Right atrium auricular region (tissue), 2 donors: ENCODE measurements at regions not wholly inside any gene's neighbourhood (a gene's known extent, or its start where the extent isn't known, plus 50 kb on each side); places are given as distances from the start of the nearest gene placed in this dataset.

Source experiments
- DNase-seq: peaks from one replicate; pipeline ENCODE4 v3.0.0-alpha.2; 2019; ENCODE audit warnings: low spot score
- H3K27ac ChIP-seq, 2 donors: fragments of 200-600 bp; sonication (generic); 1 replicate in 1 of 2; 2 replicates in 1 of 2; pipeline ENCODE4 v1.5.1; 2016 to 2019
- H3K27me3 ChIP-seq, 2 donors: fragments of 200-600 bp; sonication (generic); one replicate each; pipeline versions ENCODE4 v1.5.1 to v1.6.0; 2017 to 2019
- H3K36me3 ChIP-seq: fragments of 200-600 bp; sonication (generic); one replicate; pipeline ENCODE4 v1.5.1; 2016
- H3K4me1 ChIP-seq, 2 donors: fragments of 200-600 bp; sonication (generic); one replicate each; pipeline versions ENCODE4 v1.5.1 to v1.6.0; 2017 to 2019
- H3K4me3 ChIP-seq, 2 donors: fragments of 200-600 bp; sonication (generic); 1 replicate in 1 of 2; 2 replicates in 1 of 2; pipeline ENCODE4 v1.5.1; 2017 to 2019; ENCODE audit warnings: mild to moderate bottlenecking in 1 of 2, moderate library complexity in 1 of 2
- H3K9me3 ChIP-seq, 2 donors: fragments of 200-600 bp; sonication (generic); one replicate each; pipeline ENCODE4 v1.5.1; 2019
- CTCF ChIP-seq, 2 donors: fragments of 200-600 bp; sonication (generic); IDR thresholded peaks; one replicate each; pipeline ENCODE4 v1.5.1; 2019; ENCODE audit warnings: antibody characterized with exemption in 2 of 2

GRCh38 chr2:139380051-139380450 is 599.9 kb upstream of the NXPH2 start:
- H3K27me3 ChIP-seq = no peaks in the 10 kb centered on the region
- DNase-seq = no peak
- no peak for TF ChIP-seq CTCF (IDR thresholded peaks at IDR 0.05)
- no peaks in the 10 kb centered on the region for H3K9me3 ChIP-seq
- H3K27ac ChIP-seq = no peak overlapping the region
- H3K36me3 ChIP-seq = no peaks in the 10 kb centered on the region
- no peaks in the 10 kb centered on the region for H3K4me1 ChIP-seq
- no peak overlapping the region for H3K4me3 ChIP-seq

GRCh38 chr2:139378373-139378772 is 598.2 kb upstream of the NXPH2 start:
- no peaks in the 10 kb centered on the region for H3K4me1 ChIP-seq
- no peak overlapping the region for H3K27ac ChIP-seq
- H3K9me3 ChIP-seq = no peaks in the 10 kb centered on the region
- no peak for TF ChIP-seq CTCF (IDR thresholded peaks at IDR 0.05)
- H3K4me3 ChIP-seq = no peak overlapping the region
- DNase-seq = no peak
- no peaks in the 10 kb centered on the region for H3K27me3 ChIP-seq
- H3K36me3 ChIP-seq = no peaks in the 10 kb centered on the region

- Histone ChIP-seq H3K4me3 (no peak overlapping the region), H3K4me1 (no peaks in the 10 kb centered on the region), H3K36me3 (no peaks in the 10 kb centered on the region), H3K27me3 (no peaks in the 10 kb centered on the region), H3K9me3 (no peaks in the 10 kb centered on the region), H3K27ac (no peak overlapping the region)
- no peak for TF ChIP-seq CTCF (IDR thresholded peaks at IDR 0.05)
- no peak for DNase-seq
These were observed 594.2 kb upstream of the NXPH2 start for GRCh38 chr2:139374296-139374850.

- H3K36me3 ChIP-seq = no peaks in the 10 kb centered on the region
- H3K4me1 ChIP-seq = no peaks in the 10 kb centered on the region
- H3K4me3 ChIP-seq = no peak overlapping the region
- no peaks in the 10 kb centered on the region for H3K27me3 ChIP-seq
- no peak for DNase-seq
- H3K9me3 ChIP-seq = no peaks in the 10 kb centered on the region
- no peak for TF ChIP-seq CTCF (IDR thresholded peaks at IDR 0.05)
- no peak overlapping the region for H3K27ac ChIP-seq
These were observed 589.5 kb upstream of the NXPH2 start for GRCh38 chr2:139369423-139370409.

- DNase-seq = no peak
- no peak for TF ChIP-seq CTCF (IDR thresholded peaks at IDR 0.05)
These were observed 587.2 kb upstream of the NXPH2 start for GRCh38 chr2:139367416-139367815.

More at GRCh38 chr2:139367416-139367815, 587.2 kb upstream of the NXPH2 start:
- Histone ChIP-seq H3K4me1 (no peaks in the 10 kb centered on the region), H3K27me3 (no peaks in the 10 kb centered on the region), H3K27ac (no peak overlapping the region), H3K4me3 (no peak overlapping the region), H3K36me3 (no peaks in the 10 kb centered on the region), H3K9me3 (no peaks in the 10 kb centered on the region)
